Loucy (cell line): ENCODE measurements at regions not wholly inside any gene's neighbourhood (a gene's known extent, or its start where the extent isn't known, plus 50 kb on each side); places are given as distances from the start of the nearest gene placed in this dataset.

Experiments used
- H2AFZ ChIP-seq: fragments of 200-600 bp; sonication (generic); 2 replicates; pipeline ENCODE4 v1.6.0; 2016; ENCODE audit warnings: antibody characterized with exemption, mild to moderate bottlenecking, low read length, moderate library complexity
- H3F3A ChIP-seq: fragments of 200-600 bp; 2 replicates; pipeline ENCODE4 v1.6.0; 2016; ENCODE audit warnings: antibody characterized with exemption, low read depth, mild to moderate bottlenecking
- H3K27me3 ChIP-seq: fragments of 200-600 bp; sonication (generic); 2 replicates; pipeline ENCODE4 v1.6.1; 2014; ENCODE audit warnings: low read length, mild to moderate bottlenecking; ENCODE audit not compliant: insufficient read depth, poor library complexity, severe bottlenecking
- H3K36me3 ChIP-seq: fragments of 200-600 bp; sonication (generic); 2 replicates; pipeline ENCODE4 v1.6.1; 2016; ENCODE audit warnings: low read length; ENCODE audit not compliant: insufficient read depth
- H3K4me1 ChIP-seq: fragments of 200-600 bp; sonication (generic); 2 replicates; pipeline ENCODE4 v1.5.1; 2014; ENCODE audit warnings: low read length, mild to moderate bottlenecking; ENCODE audit not compliant: insufficient read depth, poor library complexity, severe bottlenecking
- H3K4me2 ChIP-seq: fragments of 200-600 bp; sonication (generic); 2 replicates; pipeline ENCODE4 v1.6.0; 2014; ENCODE audit warnings: antibody characterized with exemption, low read length, low read depth, mild to moderate bottlenecking; ENCODE audit not compliant: poor library complexity, severe bottlenecking
- H3K4me3 ChIP-seq: fragments of 200-600 bp; sonication (generic); 2 replicates; pipeline ENCODE4 v1.5.1; 2014; ENCODE audit warnings: low read length, mild to moderate bottlenecking, mixed read lengths; ENCODE audit not compliant: poor library complexity, severe bottlenecking
- H3K79me2 ChIP-seq: fragments of 200-600 bp; sonication (generic); 2 replicates; pipeline ENCODE4 v1.6.1; 2014; ENCODE audit warnings: low read length; ENCODE audit not compliant: insufficient read depth
- H3K9ac ChIP-seq: fragments of 200-600 bp; sonication (generic); 2 replicates; pipeline ENCODE4 v1.6.0; 2014; ENCODE audit warnings: mild to moderate bottlenecking, low read depth, low read length, moderate library complexity; ENCODE audit not compliant: poor library complexity, severe bottlenecking
- H3K9me2 ChIP-seq: fragments of 200-600 bp; sonication (generic); replicated peaks from 2 replicates; pipeline ENCODE4 v1.6.1; 2016; ENCODE audit warnings: low read depth, low read length, mixed read lengths
- H3K9me3 ChIP-seq: fragments of 200-600 bp; sonication (generic); 2 replicates; pipeline ENCODE4 v1.6.1; 2014; ENCODE audit warnings: mild to moderate bottlenecking, antibody characterized with exemption, low read length, low read depth; ENCODE audit not compliant: insufficient read depth
- H4K20me1 ChIP-seq: fragments of 200-600 bp; sonication (generic); 2 replicates; pipeline ENCODE4 v1.6.0; 2014; ENCODE audit warnings: antibody characterized with exemption, low read length, mild to moderate bottlenecking; ENCODE audit not compliant: insufficient read depth, poor library complexity, severe bottlenecking
- CTCF ChIP-seq: fragments of 200-600 bp; sonication (generic); conservative IDR thresholded peaks from 2 replicates; pipeline ENCODE4 v1.5.1; 2014; ENCODE audit warnings: mild to moderate bottlenecking, antibody characterized with exemption, low read length
- EZH2phosphoT487 ChIP-seq: fragments of 200-600 bp; IDR thresholded peaks from 2 replicates; pipeline ENCODE4 v1.6.1; 2018; ENCODE audit warnings: antibody characterized with exemption, mild to moderate bottlenecking, moderate library complexity, borderline replicate concordance

- Histone ChIP-seq H2AFZ (no peak overlapping the region), H4K20me1 (no peaks in the 10 kb centered on the region), H3K9ac (no peak overlapping the region), H3K79me2 (no peaks in the 10 kb centered on the region), H3K9me3 (no peaks in the 10 kb centered on the region), H3K4me1 (no peaks in the 10 kb centered on the region), H3K9me2 (no peaks in the 10 kb centered on the region), H3K27me3 (no peaks in the 10 kb centered on the region), H3K4me3 (no peak overlapping the region), H3K36me3 (no peaks in the 10 kb centered on the region), H3K4me2 (no peak overlapping the region), H3F3A (no peaks in the 10 kb centered on the region)
- no peak for TF ChIP-seq CTCF
- no peak for TF ChIP-seq EZH2phosphoT487
Measured at GRCh38 chr2:41741951-41742595, 305.7 kb upstream of the PKDCC start.

GRCh38 chr2:41743324-41743723, 304.5 kb upstream of the PKDCC start:
- Histone ChIP-seq H3K4me3 (no peak overlapping the region), H3K4me1 (no peaks in the 10 kb centered on the region), H3F3A (no peaks in the 10 kb centered on the region), H3K4me2 (no peak overlapping the region), H3K9me3 (no peaks in the 10 kb centered on the region), H3K9me2 (no peaks in the 10 kb centered on the region), H3K27me3 (no peaks in the 10 kb centered on the region), H3K36me3 (no peaks in the 10 kb centered on the region), H2AFZ (no peak overlapping the region), H3K79me2 (no peaks in the 10 kb centered on the region), H4K20me1 (no peaks in the 10 kb centered on the region), H3K9ac (no peak overlapping the region)
- TF ChIP-seq EZH2phosphoT487 (no peak), CTCF (no peak)

- H3F3A ChIP-seq: no peaks in the 10 kb centered on the region
- H3K4me3 ChIP-seq: no peak overlapping the region
- no peak for TF ChIP-seq EZH2phosphoT487
- no peak for TF ChIP-seq CTCF
- H3K4me2 ChIP-seq: no peak overlapping the region
- H3K79me2 ChIP-seq: no peaks in the 10 kb centered on the region
- H3K36me3 ChIP-seq: no peaks in the 10 kb centered on the region
- H4K20me1 ChIP-seq: no peaks in the 10 kb centered on the region
- no peaks in the 10 kb centered on the region for H3K9me2 ChIP-seq
- no peaks in the 10 kb centered on the region for H3K4me1 ChIP-seq
- H3K9ac ChIP-seq: no peak overlapping the region
- no peaks in the 10 kb centered on the region for H3K27me3 ChIP-seq
- no peak overlapping the region for H2AFZ ChIP-seq
- H3K9me3 ChIP-seq: no peaks in the 10 kb centered on the region
Measured at GRCh38 chr2:41750829-41751228, 297.0 kb upstream of the PKDCC start.
